GM18507 (cell line): ENCODE measurements at regions not wholly inside any gene's neighbourhood (a gene's known extent, or its start where the extent isn't known, plus 50 kb on each side); places are given as distances from the start of the nearest gene placed in this dataset.
"Not testable (repeated sequence)": the region's sequence is repeated elsewhere in the genome, so short reads cannot be mapped to it uniquely, and the experiment has no call there.

Experiments used
- DNase-seq: peaks from one replicate; pipeline ENCODE4 v3.0.0; 2011; ENCODE audit warnings: low read depth; ENCODE audit not compliant: insufficient read length; ENCODE audit errors: extremely low spot score
- FAIRE-seq: peaks from 2 replicates; lab custom pipeline; 2011; peaks lifted over from hg19 to GRCh38; lab: Jason Lieb, UNC

DNA sequence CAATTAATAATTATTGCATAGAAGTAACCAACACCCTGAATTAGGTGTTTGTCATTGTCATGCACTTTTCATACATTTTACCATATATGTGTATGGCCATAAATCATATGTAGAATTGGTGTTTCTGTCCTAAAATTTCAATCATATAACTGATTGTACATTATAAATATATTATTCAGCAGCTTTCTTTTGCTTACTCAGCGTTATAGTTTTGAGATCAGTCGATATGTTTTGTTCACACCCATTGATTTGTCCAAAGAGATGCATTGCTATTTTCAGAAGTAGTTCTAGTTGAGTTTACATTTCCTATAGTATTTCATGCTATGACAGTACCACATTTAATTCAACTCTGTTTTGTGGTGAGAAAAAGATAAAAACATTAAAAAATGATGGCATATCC lies 50.5 kb upstream of the PARP4 start:
- DNase-seq = no peak
- no peak for FAIRE-seq

DNA sequence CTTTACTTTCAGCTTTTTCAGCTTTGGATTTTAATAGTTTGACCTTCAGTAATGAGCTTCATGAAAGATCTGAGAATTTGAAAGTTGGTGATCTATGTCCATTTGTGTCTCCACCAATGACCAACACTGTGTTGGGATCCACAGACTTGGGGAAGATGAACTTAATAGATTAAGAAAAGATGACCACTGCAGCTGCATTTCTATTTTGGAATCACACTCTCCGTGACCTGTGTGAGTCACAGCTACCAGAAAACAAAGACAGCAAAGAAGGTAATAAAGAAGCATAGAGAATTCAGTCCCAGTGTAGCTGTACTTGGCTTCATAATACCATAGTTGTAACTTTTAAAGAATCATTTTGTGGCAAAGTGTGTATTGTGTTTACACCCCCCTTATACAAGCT lies 51.4 kb upstream of the PARP4 start:
- peak; percentile 60 for FAIRE-seq
- not testable (repeated sequence) for DNase-seq

DNA sequence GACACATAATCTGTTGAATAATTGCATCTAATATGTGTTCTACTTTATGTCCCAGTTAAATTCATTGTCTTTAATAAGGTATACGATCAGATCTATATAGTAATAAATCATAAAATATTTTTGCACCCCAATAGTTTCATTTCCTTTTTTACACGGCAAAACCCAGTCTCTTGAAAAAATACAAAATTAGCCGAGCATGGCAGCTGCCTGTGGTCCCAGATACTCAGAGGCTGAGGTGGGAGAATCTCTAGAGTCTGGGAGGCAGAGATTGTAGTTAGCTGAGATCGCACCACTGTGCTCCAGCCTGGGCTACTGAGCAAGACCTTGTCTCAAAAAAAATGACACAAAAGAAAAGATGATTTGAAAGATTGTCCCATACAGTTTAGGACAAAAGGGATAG lies 52.3 kb upstream of the PARP4 start:
- DNase-seq = no peak
- peak; percentile 64 for FAIRE-seq

DNA sequence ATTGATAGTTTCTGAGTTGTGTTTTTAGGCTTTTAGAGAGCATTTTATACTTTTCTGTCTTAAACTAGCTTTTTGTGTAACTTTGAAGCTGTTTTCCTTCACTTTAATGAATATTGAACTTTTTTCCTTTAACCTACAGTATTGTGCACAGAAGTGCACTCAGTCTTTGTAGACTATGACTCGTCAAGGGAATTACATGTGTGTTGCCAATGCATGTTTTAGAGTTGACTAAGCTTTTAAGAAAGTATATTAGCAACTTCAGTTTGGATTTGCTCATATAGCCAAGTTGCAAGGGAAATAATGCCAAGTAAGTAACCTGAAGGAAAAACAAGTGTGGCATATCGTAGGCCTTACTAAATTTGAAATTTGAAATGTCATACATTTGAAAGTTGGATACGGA lies 55.0 kb upstream of the PARP4 start:
- FAIRE-seq, DNase-seq: not testable (repeated sequence)

DNA sequence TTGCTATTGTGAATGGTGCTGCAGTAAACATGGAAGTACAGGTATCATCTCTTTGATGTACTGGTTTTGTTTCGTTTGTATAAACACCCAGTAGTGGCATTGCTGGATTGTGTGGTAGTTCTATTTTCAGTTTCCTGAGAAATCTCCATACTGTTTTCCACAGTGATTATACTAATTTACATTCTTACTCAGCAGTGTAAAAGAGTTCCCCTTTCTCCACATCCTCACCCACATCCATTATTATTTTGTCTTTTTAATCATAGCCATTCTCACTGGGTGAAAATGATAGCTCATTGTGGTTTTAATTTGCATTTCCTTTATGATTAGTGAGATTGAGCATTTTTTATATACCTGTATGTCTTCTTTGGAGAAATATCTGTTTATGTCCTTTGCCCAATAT lies 62.3 kb upstream of the PARP4 start:
- no peak for DNase-seq
- no peak for FAIRE-seq

DNA sequence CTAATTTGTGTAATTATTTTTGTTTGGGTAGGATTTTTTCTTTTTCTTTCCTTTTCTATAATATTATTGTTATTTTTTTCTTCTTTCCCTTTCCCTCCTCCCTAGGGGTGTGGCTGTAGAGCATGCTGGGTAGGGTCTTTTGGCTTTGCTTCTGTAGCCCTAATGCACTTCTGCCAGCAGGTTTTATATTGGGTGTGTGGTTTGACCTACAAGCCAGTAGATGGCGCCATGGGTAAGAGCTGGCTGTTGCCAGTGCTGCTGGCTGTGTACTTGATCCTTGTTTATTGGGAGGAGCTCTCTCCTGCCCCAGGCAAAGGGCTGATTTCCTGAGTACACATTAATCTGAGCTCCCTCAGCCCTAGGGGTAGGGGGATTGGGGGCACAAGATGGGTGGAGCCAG lies 67.7 kb upstream of the PARP4 start:
- DNase-seq = not testable (repeated sequence)
- FAIRE-seq = peak; percentile 46

DNA sequence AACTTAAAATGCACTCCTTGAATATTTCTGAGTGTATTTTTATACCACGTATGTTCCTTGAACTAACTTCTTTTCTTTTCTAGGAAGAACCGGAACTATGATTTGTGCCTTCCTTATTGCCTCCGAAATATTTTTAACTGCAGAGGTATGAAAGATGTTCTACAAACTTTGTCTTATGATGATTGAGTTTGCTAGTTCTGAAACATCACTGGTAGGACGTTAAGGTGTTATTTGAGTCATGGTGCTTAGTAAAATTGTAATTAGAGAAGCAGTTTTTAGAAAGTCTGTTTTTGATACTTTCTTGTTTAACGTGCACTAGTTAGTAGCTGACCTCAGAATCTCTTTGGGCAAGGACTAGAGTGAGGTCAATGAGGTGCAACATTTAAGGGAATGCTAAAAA lies 69.0 kb upstream of the PARP4 start:
- not testable (repeated sequence) for FAIRE-seq, DNase-seq

DNA sequence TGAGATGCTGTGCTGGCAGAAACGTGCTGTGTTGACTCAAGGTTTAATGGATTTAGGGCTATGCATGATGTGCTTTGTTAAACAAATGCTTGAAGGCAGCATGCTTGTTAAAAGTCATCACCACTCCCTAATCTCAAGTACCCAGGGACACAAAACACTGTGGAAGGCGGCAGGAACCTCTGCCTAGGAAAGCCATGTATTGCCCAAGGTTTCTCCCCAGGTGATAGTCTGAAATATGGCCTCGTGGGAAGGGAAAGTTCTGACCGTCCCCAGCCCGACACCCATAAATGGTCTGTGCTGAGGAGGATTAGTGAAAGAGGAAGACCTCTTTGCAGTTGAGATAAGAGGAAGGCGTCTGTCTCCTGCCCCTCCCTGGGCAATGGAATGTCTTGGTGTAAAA lies 79.1 kb upstream of the PARP4 start:
- FAIRE-seq, DNase-seq: not testable (repeated sequence)

DNA sequence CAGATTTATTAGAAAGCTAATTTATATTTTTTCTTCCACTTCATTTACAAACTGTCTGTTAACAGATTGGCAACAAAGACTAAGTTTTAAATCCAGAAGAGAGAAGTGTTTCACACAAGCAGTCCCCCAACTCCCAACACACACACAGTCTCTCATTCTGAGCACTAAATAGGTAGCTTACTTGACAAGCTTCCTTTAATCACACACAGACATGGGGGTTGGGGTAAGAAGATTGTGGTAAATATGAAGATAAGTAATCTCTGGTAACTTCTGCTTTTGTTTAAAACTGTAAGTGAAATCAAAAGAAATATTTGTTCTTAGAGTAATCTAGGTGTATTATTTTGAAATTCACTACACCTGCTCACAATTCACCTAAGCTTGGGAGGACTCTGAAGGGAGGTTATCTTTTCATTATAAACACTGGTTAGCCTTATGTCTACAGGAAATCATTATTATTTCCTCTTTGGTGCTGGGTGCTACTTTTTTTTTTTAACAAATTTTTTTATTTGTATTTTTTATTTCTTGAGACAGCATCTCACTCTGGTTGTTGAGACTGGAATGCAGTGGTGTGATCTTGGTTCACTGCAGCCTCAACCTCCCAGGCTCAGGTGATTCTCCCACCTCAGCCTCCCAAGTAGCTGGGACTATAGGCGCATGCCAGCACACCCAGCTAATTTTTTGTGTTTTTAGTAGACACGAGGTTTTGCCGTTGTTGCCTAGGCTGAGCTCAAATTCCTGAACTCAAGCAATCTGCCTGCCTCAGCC lies 82.1 kb upstream of the ATP12A start:
- not testable (repeated sequence) for DNase-seq, FAIRE-seq

DNA sequence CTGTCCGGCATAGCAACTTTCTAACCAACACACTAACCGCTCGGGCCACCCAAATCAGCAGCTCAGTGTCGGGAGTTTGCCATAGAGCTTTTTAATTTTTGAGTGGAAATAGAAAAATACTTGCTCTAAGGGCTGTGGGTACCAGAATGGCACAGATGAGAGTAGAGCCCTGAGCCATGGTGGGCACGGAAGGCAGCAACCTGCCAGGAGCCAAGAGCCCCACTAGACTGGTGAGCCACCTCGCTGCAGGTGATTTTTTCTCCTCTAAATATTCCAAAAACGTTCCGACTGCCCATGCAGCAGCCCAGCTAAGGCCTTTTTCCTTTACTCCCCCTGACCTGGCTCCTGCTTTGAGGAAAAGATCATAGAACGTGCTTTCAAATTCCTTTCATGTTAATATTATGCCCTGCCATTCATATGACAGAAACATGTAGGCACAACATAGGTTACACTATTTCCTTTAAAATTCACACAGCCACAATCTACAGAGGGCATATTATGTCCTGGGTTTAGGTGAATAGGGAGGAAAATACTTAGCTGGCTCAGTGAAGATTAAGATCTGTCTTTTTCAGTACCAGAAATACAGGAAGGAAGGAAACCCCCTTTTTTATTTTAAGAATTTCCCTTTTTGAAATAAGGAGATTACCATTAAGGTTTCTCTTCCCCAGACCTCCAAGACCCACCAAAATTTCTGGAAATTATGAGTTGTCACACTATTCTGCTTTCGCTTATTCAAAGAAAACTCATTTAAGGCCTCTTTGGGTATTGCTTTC lies 81.0 kb upstream of the ATP12A start:
- DNase-seq, FAIRE-seq: not testable (repeated sequence)

DNA sequence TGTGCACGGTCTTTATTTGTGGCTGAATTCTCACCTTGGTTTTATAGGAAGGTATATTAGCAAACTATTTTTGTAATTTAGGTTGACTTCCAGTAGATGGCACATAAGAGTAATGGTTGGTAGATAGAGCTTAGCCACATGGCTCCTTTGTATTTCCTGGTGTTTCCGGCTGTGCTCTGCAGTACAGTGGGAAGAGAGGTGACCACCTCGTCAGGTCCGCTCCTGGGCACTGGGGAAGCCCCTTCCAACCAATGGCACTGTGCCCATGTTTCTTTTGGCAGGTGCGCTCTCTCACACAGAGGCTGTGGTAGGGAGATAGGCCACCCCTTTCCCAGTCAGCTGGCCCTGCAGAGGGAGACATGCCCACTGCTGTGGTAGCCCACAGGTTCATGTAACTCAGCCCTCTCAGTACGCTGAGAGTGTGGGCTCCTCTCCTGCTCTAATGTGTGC lies 74.3 kb upstream of the ATP12A start:
- no peak for DNase-seq

DNA sequence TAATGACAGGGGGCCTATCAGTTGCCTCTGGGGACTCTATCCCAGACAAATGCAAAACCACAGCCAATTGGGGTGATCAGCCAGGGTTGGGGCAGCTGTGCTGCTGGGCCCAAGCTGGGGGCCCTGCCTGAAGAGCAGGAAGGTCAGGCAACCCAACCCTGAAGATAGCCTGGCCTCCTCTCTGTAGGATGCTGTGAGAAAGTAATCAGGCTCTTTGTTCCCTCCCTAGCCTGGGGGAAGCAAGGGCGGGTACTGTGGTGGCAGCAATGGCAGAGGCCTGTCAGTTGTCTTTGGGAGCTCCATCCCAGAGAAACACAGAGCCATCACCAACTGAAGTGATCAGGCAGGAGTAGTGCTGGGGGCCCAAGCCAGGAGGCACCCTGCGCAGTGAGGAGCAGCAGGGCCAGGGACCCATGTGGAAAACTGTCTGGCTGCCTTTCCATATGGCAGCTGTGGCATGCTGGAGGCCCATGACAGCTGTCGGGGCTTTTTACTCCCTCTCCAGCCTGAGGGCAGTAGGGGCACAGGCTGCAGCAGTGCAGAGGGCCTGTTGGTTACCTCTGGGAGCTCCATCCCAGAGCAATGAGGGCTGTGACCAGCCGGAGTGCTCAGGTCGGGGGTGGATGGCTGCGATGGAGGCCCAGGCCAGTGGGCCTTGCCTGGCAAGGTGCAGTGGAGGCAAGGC lies 73.6 kb upstream of the ATP12A start:
- DNase-seq = no peak
- FAIRE-seq = no peak

More for the DNA sequence above, 74.3 kb upstream of the ATP12A start:
- peak; percentile 69 for FAIRE-seq

DNA sequence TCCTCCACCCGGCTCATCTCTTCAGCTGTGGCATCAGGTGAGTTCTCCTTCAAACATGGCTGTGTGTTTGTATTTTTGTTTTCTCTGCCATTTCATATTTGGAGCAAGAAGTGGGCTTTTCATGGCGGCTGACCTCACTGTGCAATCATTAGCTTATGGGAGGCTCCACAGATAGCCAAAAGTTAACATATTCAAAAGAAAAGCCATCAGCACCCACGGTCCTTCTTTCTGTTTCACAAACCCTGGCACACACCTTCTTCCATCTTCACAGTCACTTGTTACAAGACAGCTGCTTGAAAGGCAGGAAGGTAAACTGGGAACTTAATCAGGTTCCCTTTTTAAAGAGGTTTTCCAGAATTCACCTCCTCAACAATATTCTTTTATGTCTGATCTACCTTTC lies 69.3 kb upstream of the ATP12A start:
- FAIRE-seq (peak; percentile 75), DNase-seq (no peak)

DNA sequence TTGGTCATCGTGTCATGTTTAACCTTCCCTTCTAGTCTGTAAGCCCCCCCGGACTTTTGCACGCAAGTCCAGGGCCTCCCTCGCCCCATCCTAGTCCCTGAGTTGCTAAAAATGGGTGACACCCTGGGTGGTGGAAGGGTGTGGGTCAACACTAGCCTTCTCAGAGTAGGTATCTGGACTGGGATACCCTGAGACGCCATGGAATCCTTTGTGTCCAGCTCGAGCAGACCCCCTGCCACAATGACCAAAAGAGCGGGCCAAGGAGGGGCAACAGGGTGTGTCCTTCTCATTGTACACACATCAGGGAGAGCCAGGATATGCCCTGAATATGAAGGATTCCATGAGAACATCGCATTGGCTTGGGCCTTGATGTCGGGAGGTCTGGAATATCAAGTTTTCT lies 67.5 kb upstream of the ATP12A start:
- no peak for FAIRE-seq

DNA sequence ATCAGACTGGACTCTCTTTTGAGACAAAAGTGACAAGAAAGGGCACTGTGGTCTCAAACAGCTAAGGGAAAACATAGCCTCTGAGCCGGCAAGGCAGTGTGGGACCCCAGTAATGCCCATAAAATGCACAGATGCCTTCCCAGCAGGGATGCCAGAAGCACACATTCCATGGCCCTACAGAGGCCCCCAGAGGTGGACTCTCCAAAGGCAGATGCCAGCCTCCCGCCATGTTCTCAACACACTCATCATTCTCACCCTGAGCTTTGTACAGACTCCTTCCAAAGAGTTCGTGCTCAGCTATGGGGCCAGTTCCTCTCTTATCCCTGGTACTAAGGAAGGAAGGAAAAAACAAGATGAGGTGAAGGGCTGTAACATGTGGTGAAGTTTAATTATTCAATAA lies 67.1 kb upstream of the ATP12A start:
- FAIRE-seq (no peak), DNase-seq (no peak)

More for the DNA sequence above, 67.5 kb upstream of the ATP12A start:
- no peak for DNase-seq

DNA sequence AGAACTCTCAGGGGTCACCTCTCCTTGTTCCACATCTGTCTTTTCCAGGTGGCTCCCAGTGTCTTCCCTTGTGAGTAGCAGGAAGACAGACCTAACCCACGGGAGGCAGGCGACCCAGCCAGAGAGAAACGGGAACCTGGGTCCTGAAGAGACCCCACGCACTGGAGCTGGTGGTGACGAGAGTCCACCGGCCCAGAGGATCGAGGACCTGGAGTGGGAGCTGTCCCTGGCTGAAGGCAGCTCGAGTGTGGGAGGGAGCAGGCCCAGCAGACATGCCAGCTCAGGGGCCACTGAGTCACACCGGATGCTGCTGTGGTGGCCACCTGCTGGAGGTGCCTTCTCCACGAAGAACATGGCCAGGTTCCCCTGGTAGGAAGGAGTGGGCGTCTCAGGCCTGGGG lies 66.5 kb upstream of the ATP12A start:
- FAIRE-seq = no peak

DNA sequence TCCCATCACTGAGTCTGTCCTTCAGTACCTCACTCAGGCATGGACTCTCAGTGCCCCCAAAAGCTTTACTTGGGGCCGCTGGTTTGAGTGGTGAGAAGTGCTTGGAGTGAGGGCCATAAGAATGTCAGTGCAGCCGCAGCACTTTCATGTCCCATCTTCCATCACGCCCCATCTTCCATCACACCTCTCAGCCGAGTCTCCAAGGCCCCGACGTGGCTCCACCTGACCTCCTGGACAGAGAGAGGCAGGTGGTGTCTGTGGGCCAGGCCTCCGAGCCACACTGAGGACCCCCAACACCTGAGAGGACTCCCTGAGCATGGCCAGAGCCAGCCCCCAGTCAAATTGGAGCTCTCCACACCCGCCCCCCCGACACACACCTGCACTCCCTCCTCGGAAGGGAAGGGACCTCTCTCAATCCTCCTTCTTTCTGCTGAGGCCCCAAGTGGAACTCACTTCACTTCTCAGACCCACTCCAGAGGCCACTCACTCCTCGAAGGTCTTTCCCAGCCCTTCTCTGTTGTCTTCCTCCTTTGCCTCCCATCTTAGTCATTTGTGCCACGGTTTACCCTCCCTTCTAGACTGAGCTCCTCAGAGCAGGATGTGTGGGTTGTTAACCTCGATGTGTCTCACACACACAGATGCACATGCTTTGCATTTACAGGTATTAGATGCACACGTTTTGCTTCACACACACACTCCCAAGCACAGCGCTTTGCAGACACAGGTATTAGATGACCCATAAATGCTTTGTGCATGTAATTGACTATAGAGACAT lies 65.7 kb upstream of the ATP12A start:
- DNase-seq = no peak
- no peak for FAIRE-seq

More for the DNA sequence above, 66.5 kb upstream of the ATP12A start:
- DNase-seq = no peak

DNA sequence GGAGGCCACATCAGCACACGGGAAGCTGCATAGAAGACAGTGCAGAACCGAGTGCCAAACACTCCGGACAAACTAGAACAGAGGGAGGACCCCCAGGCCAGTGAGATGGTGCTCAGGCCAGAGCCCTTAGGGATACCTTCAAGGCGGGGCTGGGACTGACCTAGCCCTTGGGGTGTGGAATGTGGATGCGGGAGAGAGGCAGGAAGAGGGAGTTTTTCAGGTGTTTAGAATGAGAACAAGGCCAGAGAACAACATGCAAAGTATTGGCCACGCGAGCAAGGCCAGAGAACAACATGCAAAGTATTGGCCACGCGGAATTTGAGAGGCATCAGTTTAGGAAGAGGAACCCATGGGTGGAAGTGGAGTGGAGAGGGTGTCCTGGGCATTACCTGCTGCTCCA lies 65.1 kb upstream of the ATP12A start:
- FAIRE-seq (no peak), DNase-seq (no peak)

DNA sequence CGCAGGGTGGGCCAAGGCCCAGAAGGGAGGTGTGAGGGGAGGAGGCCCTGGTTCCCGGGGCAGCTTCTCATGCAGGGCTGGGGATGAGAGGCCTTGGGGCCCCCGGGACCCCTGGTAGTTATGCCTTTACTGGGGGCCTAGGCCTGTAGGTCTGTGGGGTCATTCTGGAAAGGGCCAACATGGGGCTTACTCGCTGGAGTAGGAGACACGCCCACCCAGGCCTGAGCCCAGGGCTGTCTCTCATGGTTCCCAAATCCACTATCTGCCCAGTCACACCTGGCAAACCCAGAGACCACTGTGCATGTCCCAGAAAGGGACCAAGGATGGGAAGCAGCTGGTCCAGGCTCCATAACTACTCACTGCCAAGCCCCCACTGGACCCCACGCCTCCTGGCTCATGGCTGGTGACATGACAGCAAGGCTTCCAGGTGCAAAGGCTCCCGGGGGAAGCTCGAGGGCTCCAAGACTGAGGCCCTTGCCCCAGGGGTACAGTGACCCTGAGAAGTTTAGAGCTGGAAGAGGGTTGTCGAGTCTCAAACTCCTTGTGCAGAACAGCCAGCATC lies 64.2 kb upstream of the ATP12A start:
- DNase-seq (no peak), FAIRE-seq (no peak)
